AG04449 (cell line): ENCODE measurements at regions not wholly inside any gene's neighbourhood (a gene's known extent, or its start where the extent isn't known, plus 50 kb on each side); places are given as distances from the start of the nearest gene placed in this dataset.

Experiments used
- CTCF ChIA-PET: fragments of 350-600 bp; formaldehyde crosslinking; extraction: SDS; loops from one replicate; lab custom pipeline; 2021; ENCODE audit warnings: antibody characterized with exemption; lab: Yijun Ruan, JAX
- POLR2A ChIA-PET: fragments of 400-600, 350-600 bp; formaldehyde crosslinking; extraction: SDS; loops from one replicate; lab custom pipeline; 2020; ENCODE audit warnings: antibody characterized with exemption, inconsistent platforms; lab: Yijun Ruan, JAX
- DNase-seq: peaks from one replicate; pipeline ENCODE4 v3.0.0-alpha.2; 2010; ENCODE audit warnings: low read depth, low spot score
- H3K4me3 ChIP-seq: 2 replicates; pipeline ENCODE4 v1.5.1; 2011; ENCODE audit warnings: low read depth, mild to moderate bottlenecking, control low read depth, low read length
- TF ChIP-seq, protein P1 (sequence below): IDR thresholded peaks from one replicate; pipeline ENCODE4 v1.5.1; 2011; ENCODE audit warnings: mild to moderate bottlenecking, moderate library complexity, low read length, control low read depth, inconsistent platforms; ENCODE audit not compliant: insufficient read depth; ENCODE audit errors: missing control alignments

DNA sequence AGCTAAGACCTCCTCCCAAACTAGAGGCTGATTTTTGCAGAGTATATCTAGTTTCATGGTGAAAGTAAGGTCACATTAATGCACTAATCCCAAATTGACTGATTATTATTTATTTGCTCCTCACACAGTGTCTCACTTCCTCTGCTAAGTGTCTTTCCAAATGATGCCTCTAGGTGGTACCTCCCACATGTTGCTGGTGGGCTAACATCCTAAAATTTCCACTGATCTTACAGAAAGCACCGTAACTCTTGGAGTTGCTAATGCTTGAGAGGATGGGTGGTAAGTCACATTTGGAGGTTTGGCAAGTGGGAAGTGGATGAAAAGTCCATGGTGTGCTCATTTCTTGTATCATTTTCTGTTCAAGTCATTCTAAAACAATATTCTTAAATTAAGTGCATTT, 428.7 kb upstream of the GYPC start:
- POLR2A ChIA-PET: no interaction called here
- H3K4me3 ChIP-seq: no peak overlapping the region
- CTCF ChIA-PET: no interaction called here
- TF ChIP-seq, protein P1, sequence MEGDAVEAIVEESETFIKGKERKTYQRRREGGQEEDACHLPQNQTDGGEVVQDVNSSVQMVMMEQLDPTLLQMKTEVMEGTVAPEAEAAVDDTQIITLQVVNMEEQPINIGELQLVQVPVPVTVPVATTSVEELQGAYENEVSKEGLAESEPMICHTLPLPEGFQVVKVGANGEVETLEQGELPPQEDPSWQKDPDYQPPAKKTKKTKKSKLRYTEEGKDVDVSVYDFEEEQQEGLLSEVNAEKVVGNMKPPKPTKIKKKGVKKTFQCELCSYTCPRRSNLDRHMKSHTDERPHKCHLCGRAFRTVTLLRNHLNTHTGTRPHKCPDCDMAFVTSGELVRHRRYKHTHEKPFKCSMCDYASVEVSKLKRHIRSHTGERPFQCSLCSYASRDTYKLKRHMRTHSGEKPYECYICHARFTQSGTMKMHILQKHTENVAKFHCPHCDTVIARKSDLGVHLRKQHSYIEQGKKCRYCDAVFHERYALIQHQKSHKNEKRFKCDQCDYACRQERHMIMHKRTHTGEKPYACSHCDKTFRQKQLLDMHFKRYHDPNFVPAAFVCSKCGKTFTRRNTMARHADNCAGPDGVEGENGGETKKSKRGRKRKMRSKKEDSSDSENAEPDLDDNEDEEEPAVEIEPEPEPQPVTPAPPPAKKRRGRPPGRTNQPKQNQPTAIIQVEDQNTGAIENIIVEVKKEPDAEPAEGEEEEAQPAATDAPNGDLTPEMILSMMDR: no peak
- no peak for DNase-seq

DNA sequence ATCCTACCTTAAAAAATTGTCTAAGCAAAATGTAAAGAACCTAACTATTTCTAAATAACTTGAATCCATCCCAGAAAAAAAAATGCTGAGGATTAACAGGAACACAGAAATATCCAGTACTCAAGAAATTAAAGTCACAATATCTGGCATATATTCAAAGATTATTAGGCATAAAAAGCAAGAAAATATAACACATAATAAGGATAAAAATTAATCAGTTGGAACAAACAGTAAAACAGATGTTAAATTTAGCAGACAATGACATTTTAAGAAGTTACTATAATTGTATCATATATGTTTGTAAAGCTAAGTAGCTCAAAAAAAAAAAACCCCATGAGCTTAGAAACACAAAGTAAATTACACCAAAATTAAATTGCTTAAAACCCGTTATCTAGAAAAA, 427.4 kb upstream of the GYPC start:
- no peak overlapping the region for H3K4me3 ChIP-seq
- no peak for DNase-seq
- TF ChIP-seq, protein P1: no peak
- ChIA-PET POLR2A (no interaction called here), CTCF (no interaction called here)

DNA sequence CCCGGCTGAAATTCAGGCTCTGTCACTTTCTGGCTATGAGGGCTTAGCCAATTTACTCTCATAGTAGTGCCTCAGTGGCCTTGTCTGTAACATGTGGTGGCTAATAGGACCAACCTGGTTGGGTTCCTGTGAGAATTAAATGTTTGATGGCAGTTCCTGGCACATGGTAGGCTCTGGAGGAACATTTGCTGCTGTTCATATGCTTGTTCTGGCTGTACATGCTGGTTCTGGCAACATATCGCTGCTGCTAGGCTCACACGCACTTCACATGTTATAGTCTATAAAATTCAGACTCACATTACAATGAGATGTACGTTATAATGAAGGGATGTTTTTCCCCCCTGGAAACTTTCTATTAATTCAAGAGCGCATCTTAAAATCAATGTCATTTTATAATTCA, 417.7 kb upstream of the GYPC start:
- ChIA-PET CTCF (no interaction called here), POLR2A (no interaction called here)
- TF ChIP-seq, protein P1: no peak
- H3K4me3 ChIP-seq: no peak overlapping the region
- DNase-seq: no peak

DNA sequence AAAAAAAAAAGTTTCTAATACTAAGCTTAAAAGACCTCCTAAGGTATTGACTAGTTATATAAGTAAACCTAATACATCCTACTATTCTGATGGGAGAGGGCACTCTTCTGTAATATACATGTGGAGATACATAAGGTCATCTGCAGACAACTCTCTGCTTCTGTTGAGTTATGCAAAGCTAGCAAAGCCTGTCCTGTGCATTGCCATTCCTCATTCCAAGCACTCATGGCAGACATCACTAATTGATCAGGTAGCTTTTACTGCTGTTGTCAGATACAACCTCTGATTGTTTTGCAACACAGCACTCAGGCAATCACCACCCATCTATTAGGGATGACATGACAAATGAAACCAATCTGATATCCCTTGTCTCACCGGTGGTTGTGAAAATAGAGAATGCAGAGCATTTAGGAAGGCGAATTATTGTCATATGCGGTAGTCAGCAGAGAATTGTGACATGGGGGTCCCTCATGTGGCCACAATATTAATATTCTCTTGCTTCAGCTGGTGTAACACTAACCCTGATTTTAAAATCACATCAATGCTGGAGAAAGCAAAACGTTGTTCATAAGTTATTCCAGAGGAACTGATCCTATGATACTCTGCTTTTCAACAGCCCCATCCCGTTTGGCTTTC, 416.5 kb upstream of the GYPC start:
- DNase-seq: no peak
- TF ChIP-seq, protein P1: no peak
- POLR2A ChIA-PET: no interaction called here
- H3K4me3 ChIP-seq: no peak overlapping the region
- CTCF ChIA-PET: no interaction called here

DNA sequence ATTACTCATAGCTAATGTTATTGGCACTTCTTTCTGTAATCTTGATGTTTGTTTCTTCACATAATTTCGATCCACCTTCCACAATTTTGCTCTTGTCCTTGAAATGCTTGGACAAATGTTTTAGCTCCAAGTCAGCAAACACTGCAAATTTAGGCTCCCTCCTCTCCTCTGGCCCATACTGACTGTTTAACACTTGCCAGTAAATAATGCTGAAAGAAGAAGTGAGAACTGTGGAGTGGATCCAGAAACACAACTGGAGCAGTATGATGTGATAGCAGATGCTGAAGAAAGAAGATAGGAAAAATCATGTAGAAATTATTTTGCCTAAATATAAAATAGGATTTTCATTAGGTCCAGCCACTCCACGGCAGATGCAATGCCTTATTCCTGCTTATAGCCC, 415.0 kb upstream of the GYPC start:
- DNase-seq: no peak
- CTCF ChIA-PET: no interaction called here
- TF ChIP-seq, protein P1: no peak
- H3K4me3 ChIP-seq: no peak overlapping the region
- POLR2A ChIA-PET: no interaction called here

DNA sequence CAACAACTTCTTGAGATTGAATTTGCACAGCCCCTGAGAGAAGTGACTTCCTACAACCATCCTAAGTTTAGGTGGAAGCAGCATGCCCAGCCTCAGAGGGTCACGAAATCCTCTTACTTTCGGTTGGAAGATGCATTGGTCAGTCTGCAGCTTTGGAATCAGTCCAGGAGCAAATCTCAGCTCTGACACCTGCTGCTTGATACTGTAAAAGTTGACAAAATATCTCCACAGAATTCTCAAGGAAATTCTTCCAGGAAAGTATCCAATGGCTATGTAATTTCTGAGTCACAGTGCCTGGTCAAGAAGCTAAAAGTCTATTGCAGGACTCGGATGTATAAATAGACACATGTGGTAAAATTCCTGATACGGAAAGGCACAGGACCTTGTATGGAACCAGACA, 414.5 kb upstream of the GYPC start:
- ChIA-PET POLR2A (no interaction called here), CTCF (no interaction called here)
- no peak overlapping the region for H3K4me3 ChIP-seq
- no peak for DNase-seq
- TF ChIP-seq, protein P1: no peak
